GM13976 (cell line): ENCODE measurements at regions not wholly inside any gene's neighbourhood (a gene's known extent, or its start where the extent isn't known, plus 50 kb on each side); places are given as distances from the start of the nearest gene placed in this dataset.

Experiments
- DNase-seq: peaks from one replicate; pipeline ENCODE4 v3.0.0; 2012; ENCODE audit warnings: low spot score
- CTCF ChIP-seq: IDR thresholded peaks from 2 replicates; pipeline ENCODE4 v1.5.1; 2012; ENCODE audit warnings: borderline replicate concordance, mild to moderate bottlenecking; ENCODE audit not compliant: insufficient read depth; ENCODE audit errors: extremely low read depth, missing control alignments, control extremely low read depth
- in situ Hi-C: fragments of 300-500 bp; cut with MboI; formaldehyde crosslinking; loops from one replicate; pipeline ENCODE4 v1.12.0; 2022; ENCODE audit warnings: low sequenced_read_pairs, mixed read lengths, inconsistent platforms; ENCODE audit not compliant: unreplicated experiment

DNA sequence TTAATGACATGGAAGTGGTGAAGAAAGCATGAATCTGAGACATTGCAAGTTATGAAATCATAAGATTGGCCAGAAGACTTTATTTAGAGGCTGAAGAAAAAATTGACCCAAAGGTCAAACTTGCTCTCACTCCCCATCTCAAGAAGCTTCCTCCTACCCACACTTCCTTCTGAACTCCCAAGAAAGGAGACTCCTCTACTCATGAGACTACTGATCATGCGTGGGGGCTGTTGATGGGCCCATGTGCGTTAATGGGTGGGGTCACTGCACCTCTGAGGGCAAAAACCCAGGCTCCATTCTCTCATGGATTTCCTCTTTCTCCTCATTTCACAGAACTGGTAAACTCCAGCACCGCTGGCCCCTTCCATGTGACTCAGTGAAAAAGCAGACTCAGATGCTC lies 470.6 kb upstream of the ARID1B start:
- DNase-seq: no peak
- in situ Hi-C loops: no loop called here
- TF ChIP-seq CTCF: no peak

DNA sequence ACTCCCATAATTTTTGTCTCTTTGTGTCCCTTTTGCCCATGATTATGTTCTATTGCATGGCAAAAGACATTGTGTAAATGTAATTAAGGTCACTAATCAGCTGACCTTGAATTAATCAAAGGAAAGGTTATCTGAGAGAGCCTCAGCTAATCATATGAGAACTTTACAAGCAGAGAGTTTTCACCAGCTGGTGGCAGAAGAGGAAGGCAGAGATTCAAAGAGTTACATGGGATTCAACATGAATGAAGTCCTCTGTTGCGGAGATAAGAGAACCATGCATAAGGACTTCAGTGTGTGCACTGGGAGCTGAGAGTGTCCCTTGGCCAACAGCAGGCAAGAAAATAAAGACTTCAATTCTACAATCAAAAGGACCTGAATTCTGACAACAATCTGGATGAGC lies 494.1 kb upstream of the ARID1B start:
- in situ Hi-C loops: no loop called here
- no peak for DNase-seq
- TF ChIP-seq CTCF: no peak

DNA sequence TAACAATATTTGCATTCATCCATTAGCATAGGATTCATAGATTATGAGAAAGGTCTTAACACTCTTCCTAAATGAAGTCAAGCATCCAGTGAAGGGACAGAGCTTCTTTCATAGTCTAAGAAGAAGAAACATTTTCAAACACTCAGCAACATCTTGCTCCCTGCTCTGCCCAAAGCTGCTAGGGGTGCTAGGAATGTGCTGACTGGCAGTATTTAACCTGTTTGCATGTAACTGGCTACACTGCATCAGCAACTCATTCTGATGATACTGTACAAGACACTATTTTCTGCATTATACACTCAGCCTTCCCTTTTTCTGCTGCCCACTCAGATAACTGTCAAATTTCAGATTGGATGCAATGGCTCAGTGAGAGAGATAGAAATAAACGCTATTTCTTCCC lies 495.1 kb upstream of the ARID1B start:
- TF ChIP-seq CTCF: no peak
- no peak for DNase-seq
- in situ Hi-C loops: no loop called here

DNA sequence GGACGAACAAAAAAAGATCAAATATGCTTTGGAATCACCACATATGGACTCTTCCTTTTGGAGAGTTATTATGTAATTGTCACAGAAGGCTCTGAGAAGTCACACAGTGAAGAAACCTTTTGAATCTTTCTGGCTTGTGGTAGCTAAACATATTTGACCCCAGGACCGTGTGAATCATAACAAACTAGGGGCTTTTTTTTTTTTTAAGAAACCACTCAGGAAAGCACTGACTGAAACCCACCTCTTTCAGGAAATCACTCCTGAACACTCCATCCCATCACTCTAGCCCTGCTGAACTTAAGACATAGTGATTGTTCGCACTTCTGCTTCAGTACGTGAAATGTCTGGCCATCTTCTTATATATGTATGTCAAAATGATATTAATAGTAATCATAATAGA lies 495.9 kb upstream of the ARID1B start:
- in situ Hi-C loops: no loop called here
- TF ChIP-seq CTCF: no peak
- DNase-seq: no peak

DNA sequence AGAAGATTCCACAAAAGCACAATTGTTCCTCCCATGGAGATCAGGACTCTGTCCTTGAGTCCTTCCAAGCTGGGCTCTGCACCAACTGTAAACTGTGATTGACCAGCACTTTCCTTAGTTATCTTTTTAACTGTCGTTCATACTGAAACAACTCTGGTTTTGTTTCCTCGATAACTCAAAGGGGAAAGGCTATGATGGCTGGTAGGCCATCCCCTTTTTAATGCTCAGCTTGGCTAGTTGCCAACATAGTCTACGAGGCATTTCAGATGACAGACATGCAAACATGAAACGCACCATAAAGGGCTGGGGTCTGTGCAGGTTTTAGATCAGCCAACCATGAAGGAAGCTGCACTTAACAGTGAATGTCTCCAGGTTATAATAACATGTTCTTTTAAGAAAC lies 497.1 kb upstream of the ARID1B start:
- in situ Hi-C loops: no loop called here
- no peak for TF ChIP-seq CTCF
- DNase-seq: no peak

GRCh38 chr6:156279261-156279969 lies 497.8 kb upstream of the ARID1B start:
- in situ Hi-C loops: no loop called here
- DNase-seq: no peak
- no peak for TF ChIP-seq CTCF
